ENCODE measurements at regions not wholly inside any gene's neighbourhood (a gene's known extent, or its start where the extent isn't known, plus 50 kb on each side); places are given as distances from the start of the nearest gene placed in this dataset.

- no peak for TF ChIP-seq MEIS1 (CRISPR knock-in tag; IDR thresholded peaks at IDR 0.05; ENCODE audit: borderline replicate concordance)
- TF ChIP-seq KLF15 (CRISPR knock-in tag; IDR thresholded peaks at IDR 0.05; ENCODE audit: borderline replicate concordance): no peak
- TF ChIP-seq U2AF2 (IDR thresholded peaks at IDR 0.05; ENCODE audit: low read depth, low read length): no peak
Observed at GRCh38 chr9:31585158-31585557, 799.3 kb upstream of the ACO1 start.
